Memory B cell (primary cell): ENCODE measurements at regions not wholly inside any gene's neighbourhood (a gene's known extent, or its start where the extent isn't known, plus 50 kb on each side); places are given as distances from the start of the nearest gene placed in this dataset.

ENCODE experiments used
- ATAC-seq: fragments of 150-1000 bp; cut with Tn5 transposase; 2 replicates; pipeline ENCODE4 v1.10.0; 2021; ENCODE audit warnings: low read depth, mild to moderate bottlenecking, moderate library complexity
- DNase-seq, 2 donors: peaks; one replicate each; pipeline ENCODE4 v3.0.0; 2022; ENCODE audit warnings: low spot score in 2 of 2
- H3K27ac Mint-ChIP-seq: one replicate; pipeline ENCODE4 v1.8.0; 2022; ENCODE audit warnings: mild to moderate bottlenecking, moderate library complexity, mixed read lengths
- H3K27me3 Mint-ChIP-seq: one replicate; pipeline ENCODE4 v1.8.0; 2022; ENCODE audit warnings: mixed read lengths
- H3K36me3 Mint-ChIP-seq: one replicate; pipeline ENCODE4 v1.8.0; 2022; ENCODE audit warnings: mild to moderate bottlenecking, mixed read lengths
- H3K4me1 Mint-ChIP-seq: one replicate; pipeline ENCODE4 v1.8.0; 2022; ENCODE audit warnings: mixed read lengths
- H3K4me3 Mint-ChIP-seq: one replicate; pipeline ENCODE4 v1.8.0; 2022; ENCODE audit warnings: mild to moderate bottlenecking, moderate library complexity, mixed read lengths
- H3K9me3 Mint-ChIP-seq: one replicate; pipeline ENCODE4 v1.8.0; 2022; ENCODE audit warnings: mixed read lengths

DNA sequence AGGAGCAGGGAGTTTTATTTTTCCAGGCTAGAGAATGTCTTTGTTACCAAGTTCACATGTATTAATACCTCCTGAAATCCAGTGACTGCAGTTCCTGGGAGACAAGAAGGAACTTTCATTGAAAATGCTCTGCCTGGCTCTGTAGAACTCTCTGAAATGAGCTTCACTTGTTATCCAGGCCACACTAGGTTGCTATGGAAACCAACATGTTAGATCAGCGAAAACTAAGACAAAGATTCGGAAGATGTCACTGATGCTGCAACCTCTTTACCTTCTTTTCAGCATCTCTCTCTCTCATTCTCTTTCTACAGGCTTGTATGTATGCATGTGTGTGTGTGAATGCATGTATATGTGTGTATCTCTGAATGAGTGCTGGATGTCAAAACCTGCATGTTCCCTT is 218.5 kb downstream of the TRIB2 start:
- Mint-ChIP-seq H3K36me3 (no peaks in the 10 kb centered on the region), H3K9me3 (no peaks in the 10 kb centered on the region), H3K4me3 (no peak overlapping the region), H3K27me3 (peaks cover 2% of the 10 kb centered on the region), H3K27ac (no peak overlapping the region), H3K4me1 (peaks cover 4% of the 10 kb centered on the region)
- DNase-seq: no peak
- ATAC-seq: no peak

DNA sequence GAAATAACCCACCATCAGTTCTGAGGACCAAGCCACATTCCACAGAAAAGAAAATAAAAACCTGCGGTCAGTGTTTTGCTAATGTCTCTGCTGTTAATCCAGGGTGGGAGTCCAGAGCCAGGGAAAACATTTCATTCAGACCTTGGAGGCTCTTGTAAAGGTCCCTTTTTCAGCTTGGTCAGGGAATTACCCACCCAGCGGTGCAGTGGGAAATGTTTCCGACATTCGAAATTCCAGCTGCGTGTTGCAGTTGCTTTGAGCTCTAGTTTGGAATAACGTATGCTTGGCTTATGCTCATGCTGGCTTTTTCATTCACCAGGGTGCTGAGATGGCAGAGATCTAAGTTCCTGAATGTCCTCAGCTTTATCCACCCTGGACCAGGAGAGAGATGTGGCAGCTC is 219.1 kb downstream of the TRIB2 start:
- H3K4me3 Mint-ChIP-seq: no peak overlapping the region
- no peak for DNase-seq
- H3K36me3 Mint-ChIP-seq: no peaks in the 10 kb centered on the region
- peaks cover 2% of the 10 kb centered on the region for H3K27me3 Mint-ChIP-seq
- H3K27ac Mint-ChIP-seq: no peak overlapping the region
- H3K9me3 Mint-ChIP-seq: no peaks in the 10 kb centered on the region
- ATAC-seq: no peak
- H3K4me1 Mint-ChIP-seq: peaks cover 4% of the 10 kb centered on the region

DNA sequence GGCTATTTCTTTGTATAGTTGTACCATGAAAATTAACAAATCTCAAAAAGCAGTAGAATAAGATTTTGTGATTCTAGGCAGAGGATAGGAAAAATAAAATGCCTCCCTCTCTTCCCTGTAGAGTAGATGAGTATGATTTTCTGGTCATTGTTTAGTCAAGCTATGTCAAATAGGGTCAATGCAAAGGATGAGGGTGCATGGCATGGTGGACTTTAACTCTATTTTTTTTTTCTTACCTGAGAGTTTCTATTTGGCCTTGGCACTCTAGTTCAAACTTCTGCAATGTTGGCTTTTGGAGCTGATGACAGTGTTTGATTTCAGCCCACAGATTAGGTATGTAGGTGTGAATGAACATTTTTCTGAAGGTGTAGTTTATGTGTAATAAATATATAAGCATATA is 224.5 kb downstream of the TRIB2 start:
- H3K4me3 Mint-ChIP-seq: no peak overlapping the region
- H3K4me1 Mint-ChIP-seq: no peaks in the 10 kb centered on the region
- H3K36me3 Mint-ChIP-seq: no peaks in the 10 kb centered on the region
- peaks cover 2% of the 10 kb centered on the region for H3K9me3 Mint-ChIP-seq
- H3K27me3 Mint-ChIP-seq: peaks cover 4% of the 10 kb centered on the region
- H3K27ac Mint-ChIP-seq: no peak overlapping the region
- DNase-seq (no peak), ATAC-seq (no peak)

DNA sequence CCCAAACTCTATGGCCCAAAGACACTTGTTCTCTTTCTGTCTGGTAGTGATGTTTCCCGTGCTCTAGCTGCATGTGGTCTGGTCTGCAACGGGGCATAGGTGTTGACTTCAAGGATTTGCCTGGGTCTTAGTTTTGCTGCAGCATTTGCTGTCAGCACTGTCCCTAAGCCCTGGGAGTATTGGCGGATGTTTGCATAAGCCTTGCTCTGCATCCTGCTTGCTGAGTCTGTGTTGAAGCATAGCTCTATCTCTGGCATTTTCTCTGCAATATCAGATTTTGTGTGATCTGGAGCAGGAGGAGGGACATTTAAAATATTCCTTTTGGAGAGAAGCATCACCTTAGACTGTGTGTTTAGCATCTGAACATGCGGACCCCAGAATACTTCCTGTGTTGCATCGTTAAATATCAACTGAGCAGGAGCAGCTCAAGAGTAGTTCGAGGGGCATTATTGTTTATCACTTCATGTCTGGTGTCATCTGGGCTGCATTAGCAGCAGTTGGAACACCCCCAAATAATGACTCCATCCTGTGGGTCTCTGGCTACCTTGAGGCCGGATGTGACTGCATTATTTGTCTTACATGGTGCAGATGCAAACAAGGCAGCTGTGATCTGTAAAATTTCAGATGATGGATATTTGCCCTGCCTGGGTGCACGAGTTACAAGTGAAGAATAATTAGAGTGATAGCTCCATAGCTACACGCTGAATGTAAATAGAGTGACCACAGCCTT is 231.7 kb downstream of the TRIB2 start:
- H3K4me3 Mint-ChIP-seq: no peak overlapping the region
- ATAC-seq (no peak), DNase-seq (no peak)
- H3K9me3 Mint-ChIP-seq: no peaks in the 10 kb centered on the region
- H3K27ac Mint-ChIP-seq: no peak overlapping the region
- peaks cover 4% of the 10 kb centered on the region for H3K27me3 Mint-ChIP-seq
- peaks cover 3% of the 10 kb centered on the region for H3K4me1 Mint-ChIP-seq
- no peaks in the 10 kb centered on the region for H3K36me3 Mint-ChIP-seq

DNA sequence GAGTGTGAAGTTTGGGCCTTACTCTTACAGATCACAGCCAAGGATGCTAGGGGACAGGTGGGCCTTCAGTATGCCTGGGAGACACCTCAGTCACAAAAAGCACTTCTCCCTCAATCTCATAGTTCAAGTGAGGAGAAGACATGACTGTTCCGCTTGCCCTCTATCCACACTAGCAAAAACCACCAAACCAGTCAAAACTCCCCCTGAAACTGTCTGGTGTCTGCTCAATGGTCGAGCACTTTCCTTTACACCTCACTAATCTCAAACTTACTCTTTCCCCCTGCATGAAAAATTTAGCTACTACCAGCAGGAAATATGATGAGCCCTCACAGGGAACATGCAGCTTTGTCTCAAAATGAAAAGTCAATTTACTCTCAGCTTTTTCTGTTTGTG is 232.2 kb downstream of the TRIB2 start:
- H3K9me3 Mint-ChIP-seq: no peaks in the 10 kb centered on the region
- peaks cover 4% of the 10 kb centered on the region for H3K27me3 Mint-ChIP-seq
- ATAC-seq (no peak), DNase-seq (no peak)
- no peak overlapping the region for H3K27ac Mint-ChIP-seq
- no peak overlapping the region for H3K4me3 Mint-ChIP-seq
- H3K36me3 Mint-ChIP-seq: no peaks in the 10 kb centered on the region
- peaks cover 3% of the 10 kb centered on the region for H3K4me1 Mint-ChIP-seq

DNA sequence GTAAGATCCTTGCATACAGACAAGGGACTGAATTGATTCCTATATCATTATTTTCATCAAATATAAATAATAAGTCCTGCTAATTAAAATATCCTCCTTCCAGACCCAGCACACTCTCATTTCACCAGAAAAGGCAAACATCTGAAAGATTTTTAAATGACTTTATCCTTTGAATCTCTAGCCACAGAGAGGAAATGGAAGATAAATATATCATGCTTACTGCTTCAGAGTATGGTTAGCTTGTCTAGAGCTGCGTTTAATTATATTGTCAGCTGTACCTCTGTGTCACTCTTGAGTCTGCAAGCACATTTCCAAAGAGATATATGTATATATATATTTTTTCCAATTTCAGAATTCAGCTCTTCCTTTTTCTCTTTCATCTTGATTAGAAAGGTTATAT is 232.7 kb downstream of the TRIB2 start:
- no peaks in the 10 kb centered on the region for H3K9me3 Mint-ChIP-seq
- no peak overlapping the region for H3K4me3 Mint-ChIP-seq
- H3K27me3 Mint-ChIP-seq: peaks cover 2% of the 10 kb centered on the region
- no peak overlapping the region for H3K27ac Mint-ChIP-seq
- H3K4me1 Mint-ChIP-seq: peaks cover 3% of the 10 kb centered on the region
- ATAC-seq: no peak
- no peaks in the 10 kb centered on the region for H3K36me3 Mint-ChIP-seq
- no peak for DNase-seq

DNA sequence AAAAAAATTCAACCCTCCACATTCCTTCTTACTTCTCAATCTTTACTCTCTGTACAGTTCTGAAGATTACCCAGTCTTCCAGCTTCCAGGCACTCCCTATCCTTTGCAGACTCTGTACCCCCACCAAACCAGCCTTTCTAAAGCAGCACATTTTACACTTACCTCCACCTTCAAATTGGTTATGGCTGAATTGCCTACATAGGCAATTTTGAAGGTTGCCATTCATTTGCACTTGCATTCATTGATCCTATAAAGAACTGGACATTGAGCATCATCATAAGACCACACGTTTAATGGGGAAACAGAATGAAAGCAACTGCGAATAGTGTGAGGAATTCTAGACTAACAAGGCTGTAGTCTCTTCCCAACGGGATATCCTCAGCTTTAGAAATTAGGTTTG is 233.4 kb downstream of the TRIB2 start:
- peaks cover 3% of the 10 kb centered on the region for H3K27me3 Mint-ChIP-seq
- DNase-seq (no peak), ATAC-seq (no peak)
- peaks cover 3% of the 10 kb centered on the region for H3K4me1 Mint-ChIP-seq
- H3K4me3 Mint-ChIP-seq: no peak overlapping the region
- no peaks in the 10 kb centered on the region for H3K36me3 Mint-ChIP-seq
- H3K9me3 Mint-ChIP-seq: no peaks in the 10 kb centered on the region
- no peak overlapping the region for H3K27ac Mint-ChIP-seq

DNA sequence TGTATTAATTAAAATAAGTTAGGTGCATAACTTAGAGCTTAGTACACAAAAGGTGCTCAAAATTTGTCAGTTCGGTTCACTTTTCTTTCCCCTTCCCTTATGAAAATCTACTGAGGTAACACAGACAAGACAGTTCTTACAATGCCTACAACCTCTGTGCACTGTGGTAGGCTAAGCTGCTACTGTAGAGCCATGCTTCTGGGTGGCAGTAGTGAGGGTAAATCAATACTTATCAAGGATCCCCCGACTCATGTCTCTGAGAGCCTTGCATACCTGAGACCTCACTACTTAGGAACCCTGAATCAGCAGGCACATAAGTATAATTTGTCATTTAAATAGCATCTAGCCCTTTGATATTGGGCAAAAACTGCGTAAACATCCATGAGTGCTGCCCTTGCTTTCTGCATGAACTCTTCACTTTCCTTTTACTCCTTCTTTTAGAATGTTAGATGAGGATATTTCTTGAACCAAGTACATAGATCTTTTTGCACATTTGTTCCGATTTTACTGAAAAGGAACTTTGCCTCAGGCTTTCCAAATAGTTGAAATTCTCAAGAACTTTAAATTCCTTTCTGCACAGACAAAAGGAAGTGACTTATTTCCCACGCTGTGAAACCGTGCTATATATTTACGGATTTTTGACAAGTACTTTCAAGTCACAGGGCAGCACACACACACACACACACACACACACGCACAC is 234.4 kb downstream of the TRIB2 start:
- Mint-ChIP-seq H3K4me3 (no peak overlapping the region), H3K27ac (no peak overlapping the region), H3K27me3 (peaks cover 5% of the 10 kb centered on the region), H3K4me1 (peaks cover 3% of the 10 kb centered on the region), H3K9me3 (no peaks in the 10 kb centered on the region), H3K36me3 (no peaks in the 10 kb centered on the region)
- no peak for ATAC-seq
- DNase-seq: no peak

DNA sequence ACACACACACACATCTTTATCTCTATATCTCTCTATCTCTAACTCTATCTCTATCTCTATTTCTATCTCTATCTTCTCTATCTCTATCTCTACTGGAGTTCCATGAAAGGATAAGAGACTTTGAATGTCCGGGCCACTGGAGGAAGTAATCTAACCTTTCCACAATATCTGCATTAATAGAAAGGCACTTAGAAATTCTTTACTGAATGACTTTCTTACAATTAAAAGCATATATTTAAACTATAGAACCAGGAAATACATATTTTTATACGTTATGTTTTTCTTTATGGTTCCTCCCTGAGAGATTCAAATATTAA is 234.9 kb downstream of the TRIB2 start:
- Mint-ChIP-seq H3K27ac (no peak overlapping the region), H3K9me3 (no peaks in the 10 kb centered on the region), H3K27me3 (peaks cover 7% of the 10 kb centered on the region), H3K4me3 (no peak overlapping the region), H3K4me1 (peaks cover 3% of the 10 kb centered on the region), H3K36me3 (no peaks in the 10 kb centered on the region)
- DNase-seq (no peak), ATAC-seq (no peak)

DNA sequence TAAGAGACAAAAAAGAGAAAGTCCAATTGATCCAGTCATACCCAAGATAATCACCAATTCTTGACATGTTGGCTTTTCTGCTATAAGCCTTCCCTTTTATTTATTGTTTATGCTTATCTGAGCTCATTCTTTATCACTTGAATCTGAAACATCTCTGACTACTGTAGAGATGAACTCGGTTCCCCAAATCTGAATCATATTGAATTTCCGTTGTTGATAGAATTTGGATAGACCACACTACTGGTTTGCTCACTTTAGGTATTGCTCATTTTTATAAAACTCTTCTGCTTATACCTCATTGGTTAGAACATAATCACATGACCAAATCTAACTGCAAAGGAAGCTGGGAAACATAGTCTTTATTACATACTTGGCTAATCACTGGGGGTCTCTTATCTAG is 236.9 kb downstream of the TRIB2 start:
- H3K27ac Mint-ChIP-seq: no peak overlapping the region
- no peak for ATAC-seq

DNA sequence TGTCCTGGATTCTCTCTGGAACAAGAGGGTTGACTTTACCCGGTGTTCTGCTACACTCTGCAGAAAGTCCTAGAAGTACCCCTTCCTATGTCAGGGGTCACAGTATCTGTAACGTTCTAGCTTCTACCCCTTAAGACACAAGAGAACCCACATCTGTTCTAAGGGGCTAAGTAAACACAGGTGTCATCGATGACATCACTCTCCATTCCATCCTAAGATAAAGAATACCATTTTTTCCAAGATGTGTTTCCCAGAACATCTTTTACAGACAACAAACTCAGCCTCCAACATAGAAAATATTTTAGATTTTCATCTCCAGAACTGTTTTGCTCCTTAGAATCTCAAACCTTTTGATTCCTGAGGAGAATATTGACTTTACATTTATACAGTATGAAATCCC is 239.1 kb downstream of the TRIB2 start:
- ATAC-seq (no peak), DNase-seq (no peak)
- Mint-ChIP-seq H3K4me3 (no peak overlapping the region), H3K36me3 (no peaks in the 10 kb centered on the region), H3K27ac (no peak overlapping the region), H3K4me1 (no peaks in the 10 kb centered on the region), H3K27me3 (peaks cover 12% of the 10 kb centered on the region), H3K9me3 (peaks cover 3% of the 10 kb centered on the region)

More for the DNA sequence above, 236.9 kb downstream of the TRIB2 start:
- Mint-ChIP-seq H3K4me1 (peaks cover 3% of the 10 kb centered on the region), H3K27me3 (peaks cover 12% of the 10 kb centered on the region), H3K36me3 (no peaks in the 10 kb centered on the region), H3K4me3 (no peak overlapping the region), H3K9me3 (no peaks in the 10 kb centered on the region)
- no peak for DNase-seq

DNA sequence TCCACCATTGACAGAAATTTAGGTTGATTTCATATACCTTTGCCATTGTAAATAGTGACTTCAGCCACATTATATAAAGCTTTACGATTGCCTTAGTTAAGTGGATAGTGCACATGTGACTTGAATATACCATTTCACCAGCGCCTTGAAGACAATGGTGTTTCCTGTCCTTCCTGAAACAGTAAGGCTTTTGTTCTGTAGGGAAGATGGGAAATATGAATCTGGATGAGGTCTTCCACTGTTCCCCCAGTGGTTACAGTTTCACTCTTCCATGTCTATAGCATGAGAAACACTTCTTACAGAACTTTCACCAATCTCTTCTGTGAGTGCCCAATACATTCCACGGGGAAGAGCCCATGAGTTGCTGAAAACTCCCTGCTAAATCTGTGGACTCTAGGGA is 240.5 kb downstream of the TRIB2 start:
- Mint-ChIP-seq H3K4me3 (no peak overlapping the region), H3K27me3 (peaks cover 16% of the 10 kb centered on the region)

DNA sequence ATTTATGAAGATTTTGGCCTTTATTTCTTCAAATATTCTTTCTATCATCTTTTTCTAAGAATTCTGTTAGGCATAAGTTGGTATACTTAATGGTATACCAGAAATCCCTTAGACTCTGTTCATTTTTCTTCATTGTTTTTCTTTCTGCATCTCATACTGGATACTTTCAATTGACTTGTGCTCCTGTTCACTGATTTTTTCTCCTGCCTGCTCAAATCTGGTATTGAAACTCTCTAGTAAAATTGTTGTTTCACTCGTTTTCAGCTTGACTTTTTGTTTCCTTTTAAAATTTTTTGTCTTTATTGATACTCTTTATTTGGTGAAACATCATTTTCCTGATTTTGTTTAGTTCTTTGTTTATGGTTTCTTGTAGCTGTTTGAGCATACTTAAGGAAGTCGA is 243.2 kb downstream of the TRIB2 start:
- H3K4me1 Mint-ChIP-seq: no peaks in the 10 kb centered on the region
- no peaks in the 10 kb centered on the region for H3K36me3 Mint-ChIP-seq
- H3K27me3 Mint-ChIP-seq: peaks cover 14% of the 10 kb centered on the region
- H3K9me3 Mint-ChIP-seq: peaks cover 3% of the 10 kb centered on the region
- H3K27ac Mint-ChIP-seq: no peak overlapping the region
- H3K4me3 Mint-ChIP-seq: no peak overlapping the region
- DNase-seq (no peak), ATAC-seq (no peak)

More for the DNA sequence above, 240.5 kb downstream of the TRIB2 start:
- Mint-ChIP-seq H3K9me3 (peaks cover 3% of the 10 kb centered on the region), H3K36me3 (no peaks in the 10 kb centered on the region), H3K4me1 (no peaks in the 10 kb centered on the region), H3K27ac (no peak overlapping the region)
- ATAC-seq: no peak
- no peak for DNase-seq

DNA sequence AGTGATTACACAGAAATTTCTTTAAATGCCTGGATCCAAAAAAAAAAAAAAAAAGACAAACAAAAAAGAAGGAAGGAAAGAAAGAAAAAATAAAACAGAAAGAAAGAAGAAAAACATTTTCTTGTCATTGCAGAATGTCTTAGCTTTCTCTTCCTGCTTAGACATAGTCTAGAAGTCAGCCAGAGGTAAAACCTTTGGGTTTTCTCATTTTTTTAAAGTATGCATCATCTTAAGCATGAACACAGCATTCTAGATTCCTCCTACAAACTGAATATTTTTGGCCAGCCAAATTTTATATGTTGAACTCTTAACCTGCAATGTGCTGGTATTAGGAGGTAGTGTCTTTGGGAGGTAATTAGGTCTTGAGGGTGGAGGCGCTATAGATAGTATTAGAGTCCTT is 243.9 kb downstream of the TRIB2 start:
- H3K27ac Mint-ChIP-seq: no peak overlapping the region
- peaks cover 3% of the 10 kb centered on the region for H3K9me3 Mint-ChIP-seq
- H3K27me3 Mint-ChIP-seq: peaks cover 11% of the 10 kb centered on the region
- no peaks in the 10 kb centered on the region for H3K4me1 Mint-ChIP-seq
- H3K4me3 Mint-ChIP-seq: no peak overlapping the region
- DNase-seq (no peak), ATAC-seq (no peak)
- H3K36me3 Mint-ChIP-seq: no peaks in the 10 kb centered on the region
